Omental fat pad (tissue), 3 donors: ENCODE measurements at regions not wholly inside any gene's neighbourhood (a gene's known extent, or its start where the extent isn't known, plus 50 kb on each side); places are given as distances from the start of the nearest gene placed in this dataset.

Experiments
- ATAC-seq: fragments of 150-250 bp; one replicate; pipeline ENCODE4 v1.9.1; 2016; ENCODE audit warnings: mild to moderate bottlenecking, moderate library complexity; ENCODE audit not compliant: low FRiP score
- DNase-seq: peaks from one replicate; pipeline ENCODE4 v3.0.0-alpha.2; 2019; ENCODE audit warnings: low spot score
- TF ChIP-seq, protein P1 (sequence below), 3 donors: fragments of 450-650 bp; IDR thresholded peaks; one replicate each; pipeline ENCODE4 v1.5.1; 2016 to 2017; ENCODE audit warnings: antibody characterized with exemption in 3 of 3, mild to moderate bottlenecking in 3 of 3, moderate library complexity in 2 of 3

DNA sequence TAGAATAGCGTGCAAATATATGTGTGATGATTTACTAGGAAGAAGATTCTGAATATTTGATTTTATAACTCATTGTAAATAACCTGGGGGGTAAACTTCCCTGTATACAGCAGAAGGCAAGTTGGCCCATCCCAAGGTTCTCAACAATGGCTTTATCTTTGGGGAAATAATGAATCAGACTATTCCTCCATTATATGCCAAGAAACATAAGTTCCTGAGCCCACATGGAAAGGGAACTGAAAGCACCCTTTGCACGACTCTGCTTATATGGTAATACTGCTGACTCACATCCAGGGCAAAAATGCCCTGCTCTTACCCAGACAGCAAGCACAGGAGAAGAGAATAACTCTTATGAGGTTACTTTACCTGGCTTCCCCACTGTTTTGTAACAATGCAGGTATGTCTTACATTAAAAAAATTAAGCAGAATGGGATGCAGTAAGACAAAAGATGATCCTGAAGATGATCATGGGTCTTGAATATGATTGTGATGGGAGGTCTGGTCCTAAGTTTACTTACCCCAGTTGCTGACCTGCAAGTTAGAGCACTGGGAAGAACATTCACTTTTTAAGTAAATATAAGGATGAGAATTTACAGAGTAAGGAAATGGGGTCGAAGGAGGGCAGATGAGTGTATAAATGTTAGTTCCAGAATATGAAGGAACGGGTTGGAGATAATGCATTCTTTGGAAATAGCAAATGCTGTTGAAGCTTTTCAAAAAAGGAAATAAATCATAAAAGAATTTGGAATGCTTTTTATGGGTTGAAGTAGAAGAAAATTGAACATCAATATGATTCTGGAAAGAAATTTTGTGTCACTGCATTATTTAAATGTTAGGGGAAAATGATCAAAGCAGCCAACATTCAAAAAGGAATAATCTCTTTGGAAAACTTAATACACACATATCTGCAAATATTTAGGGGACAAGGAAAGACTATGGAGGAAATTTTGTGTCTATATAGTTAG, 428.4 kb upstream of the MPDZ start:
- TF ChIP-seq, protein P1, sequence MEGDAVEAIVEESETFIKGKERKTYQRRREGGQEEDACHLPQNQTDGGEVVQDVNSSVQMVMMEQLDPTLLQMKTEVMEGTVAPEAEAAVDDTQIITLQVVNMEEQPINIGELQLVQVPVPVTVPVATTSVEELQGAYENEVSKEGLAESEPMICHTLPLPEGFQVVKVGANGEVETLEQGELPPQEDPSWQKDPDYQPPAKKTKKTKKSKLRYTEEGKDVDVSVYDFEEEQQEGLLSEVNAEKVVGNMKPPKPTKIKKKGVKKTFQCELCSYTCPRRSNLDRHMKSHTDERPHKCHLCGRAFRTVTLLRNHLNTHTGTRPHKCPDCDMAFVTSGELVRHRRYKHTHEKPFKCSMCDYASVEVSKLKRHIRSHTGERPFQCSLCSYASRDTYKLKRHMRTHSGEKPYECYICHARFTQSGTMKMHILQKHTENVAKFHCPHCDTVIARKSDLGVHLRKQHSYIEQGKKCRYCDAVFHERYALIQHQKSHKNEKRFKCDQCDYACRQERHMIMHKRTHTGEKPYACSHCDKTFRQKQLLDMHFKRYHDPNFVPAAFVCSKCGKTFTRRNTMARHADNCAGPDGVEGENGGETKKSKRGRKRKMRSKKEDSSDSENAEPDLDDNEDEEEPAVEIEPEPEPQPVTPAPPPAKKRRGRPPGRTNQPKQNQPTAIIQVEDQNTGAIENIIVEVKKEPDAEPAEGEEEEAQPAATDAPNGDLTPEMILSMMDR (IDR thresholded peaks at IDR 0.05), result no peak
- DNase-seq (no peak), ATAC-seq (no peak)

DNA sequence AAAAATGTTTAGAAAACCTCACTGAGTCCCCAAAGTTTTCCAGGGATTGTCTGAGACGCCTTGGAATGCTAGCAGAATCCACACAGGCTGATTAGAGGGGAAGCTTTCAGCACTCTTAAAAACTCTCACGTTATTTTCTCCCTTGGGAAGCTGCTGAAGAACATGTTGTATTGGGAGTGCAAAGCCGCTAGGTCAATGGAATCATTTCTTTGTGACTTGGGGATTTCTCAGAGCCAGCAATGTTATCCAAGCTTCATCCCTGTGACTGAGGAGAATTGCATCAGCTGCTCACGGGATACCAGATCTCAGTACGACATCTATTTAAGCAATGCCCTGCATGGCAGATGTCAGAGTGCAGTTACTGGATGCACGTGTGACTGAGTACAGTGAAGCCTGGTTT, 426.4 kb upstream of the MPDZ start:
- ATAC-seq (peak; percentile 80), DNase-seq (no peak)
- TF ChIP-seq, protein P1 (IDR thresholded peaks at IDR 0.05), result no peak

- TF ChIP-seq, protein P1 (IDR thresholded peaks at IDR 0.05), result no peak
These were observed 425.9 kb upstream of the MPDZ start for GRCh38 chr9:13705373-13705772.

GRCh38 chr9:13690595-13690994, 411.1 kb upstream of the MPDZ start:
- ATAC-seq (no peak), DNase-seq (no peak)
- TF ChIP-seq, protein P1 (IDR thresholded peaks at IDR 0.05), result no peak

More at GRCh38 chr9:13705373-13705772, 425.9 kb upstream of the MPDZ start:
- DNase-seq (no peak), ATAC-seq (no peak)

- ATAC-seq (peak; percentile 76), DNase-seq (no peak)
- TF ChIP-seq, protein P1 (IDR thresholded peaks at IDR 0.05), result no peak
These were observed 410.4 kb upstream of the MPDZ start for GRCh38 chr9:13689925-13690324.

GRCh38 chr9:13688990-13689600, 409.6 kb upstream of the MPDZ start:
- TF ChIP-seq, protein P1 (IDR thresholded peaks at IDR 0.05), result no peak
- DNase-seq (no peak), ATAC-seq (no peak)
